BE2C (cell line): ENCODE measurements at regions not wholly inside any gene's neighbourhood (a gene's known extent, or its start where the extent isn't known, plus 50 kb on each side); places are given as distances from the start of the nearest gene placed in this dataset.

Experiments
- DNase-seq: peaks from one replicate; pipeline ENCODE4 v3.0.0-alpha.2; 2020
- H3K27me3 ChIP-seq: fragments of 250-450 bp; sonication (Bioruptor Pico); 2 replicates; pipeline ENCODE4 v1.5.1; 2020; ENCODE audit warnings: mild to moderate bottlenecking
- H3K36me3 ChIP-seq: fragments of 250-450 bp; sonication (Bioruptor Pico); 2 replicates; pipeline ENCODE4 v1.5.1; 2020; ENCODE audit warnings: mild to moderate bottlenecking
- H3K4me1 ChIP-seq: fragments of 250-450 bp; sonication (Bioruptor Pico); 2 replicates; pipeline ENCODE4 v1.5.1; 2020
- H3K4me3 ChIP-seq: 2 replicates; pipeline ENCODE4 v1.5.1; 2011; ENCODE audit warnings: low read depth, low read length
- H3K9me3 ChIP-seq: fragments of 250-450 bp; sonication (Bioruptor Pico); 2 replicates; pipeline ENCODE4 v1.5.1; 2020
- CTCF ChIP-seq: IDR thresholded peaks from 2 replicates; pipeline ENCODE4 v1.5.1; 2012; ENCODE audit warnings: mild to moderate bottlenecking, low read depth, low read length

DNA sequence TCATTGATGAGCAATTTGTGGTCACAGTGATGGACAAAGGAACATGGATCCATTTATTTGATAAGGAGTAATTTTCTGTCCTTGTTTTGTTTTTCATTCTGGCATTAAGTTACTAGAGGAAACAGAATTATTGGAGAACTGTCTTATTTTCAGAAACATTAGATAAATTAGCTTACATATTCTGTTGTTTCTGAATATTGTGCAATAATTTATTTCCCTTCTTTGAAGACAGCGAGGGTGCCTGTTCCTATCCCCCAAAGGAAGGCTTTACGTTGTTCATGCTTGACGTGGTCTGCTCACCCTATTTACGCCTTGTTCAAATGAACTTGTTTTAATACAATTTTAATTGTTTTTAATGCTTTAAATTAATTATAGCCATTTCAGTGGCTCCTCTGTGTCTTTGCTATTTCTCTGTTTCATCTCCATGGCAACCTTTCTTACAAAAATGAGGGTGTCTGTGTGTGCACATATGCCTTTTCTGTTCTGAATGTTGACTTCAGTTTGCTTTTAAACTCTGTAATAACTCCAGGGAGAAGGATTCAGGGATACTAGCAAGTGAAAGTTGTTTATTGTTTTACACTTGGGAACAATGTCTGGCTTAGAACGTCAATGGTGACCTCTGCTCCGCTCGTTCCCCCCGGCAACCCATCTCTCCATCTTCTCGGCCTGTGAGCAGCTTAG is 138.3 kb upstream of the PLET1 start:
- Histone ChIP-seq H3K4me1 (no peaks in the 10 kb centered on the region), H3K27me3 (no peaks in the 10 kb centered on the region), H3K36me3 (no peaks in the 10 kb centered on the region), H3K9me3 (no peaks in the 10 kb centered on the region), H3K4me3 (no peak overlapping the region)
- TF ChIP-seq CTCF, result no peak
- DNase-seq, result no peak

DNA sequence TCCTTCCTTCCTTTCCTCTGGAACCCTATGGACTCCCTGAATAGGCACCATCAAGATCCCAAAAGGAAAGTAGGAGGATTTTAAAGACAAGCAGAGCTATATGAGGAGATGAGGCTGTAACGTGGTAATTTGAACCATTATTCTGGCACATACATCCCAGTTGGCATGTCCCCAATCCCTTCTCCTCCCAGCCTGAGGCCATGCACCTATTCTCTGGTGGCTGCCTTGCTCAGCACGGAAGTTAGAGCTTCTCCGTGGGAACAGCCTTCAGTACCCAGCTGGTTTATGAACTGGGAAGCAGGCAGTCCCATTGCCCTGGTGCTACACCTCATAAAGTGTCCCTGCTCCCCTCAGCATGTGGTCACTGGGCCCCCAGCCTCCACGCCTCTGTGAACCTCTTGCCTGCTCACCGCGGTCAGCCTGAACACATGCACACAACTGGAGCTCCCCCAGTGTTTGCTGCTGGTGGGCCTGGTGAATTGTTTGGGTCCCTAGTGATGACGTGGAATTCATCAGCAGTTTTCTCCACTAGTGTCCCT is 139.9 kb upstream of the PLET1 start:
- no peak for DNase-seq
- H3K4me1 ChIP-seq, result no peaks in the 10 kb centered on the region
- H3K9me3 ChIP-seq, result no peaks in the 10 kb centered on the region
- TF ChIP-seq CTCF, result no peak
- no peaks in the 10 kb centered on the region for H3K27me3 ChIP-seq
- H3K36me3 ChIP-seq, result no peaks in the 10 kb centered on the region
- H3K4me3 ChIP-seq, result no peak overlapping the region

- Histone ChIP-seq H3K27me3 (no peaks in the 10 kb centered on the region), H3K36me3 (no peaks in the 10 kb centered on the region), H3K9me3 (no peaks in the 10 kb centered on the region), H3K4me3 (no peak overlapping the region), H3K4me1 (no peaks in the 10 kb centered on the region)
- no peak for TF ChIP-seq CTCF
- no peak for DNase-seq
Measured at GRCh38 chr11:112401036-112401769, 140.5 kb upstream of the PLET1 start.

- no peaks in the 10 kb centered on the region for H3K9me3 ChIP-seq
- H3K36me3 ChIP-seq, result no peaks in the 10 kb centered on the region
- H3K4me3 ChIP-seq, result no peak overlapping the region
- TF ChIP-seq CTCF, result no peak
- no peak for DNase-seq
- peaks cover 8% of the 10 kb centered on the region for H3K27me3 ChIP-seq
- no peaks in the 10 kb centered on the region for H3K4me1 ChIP-seq
Measured at GRCh38 chr11:112403432-112403831, 142.8 kb upstream of the PLET1 start.

DNA sequence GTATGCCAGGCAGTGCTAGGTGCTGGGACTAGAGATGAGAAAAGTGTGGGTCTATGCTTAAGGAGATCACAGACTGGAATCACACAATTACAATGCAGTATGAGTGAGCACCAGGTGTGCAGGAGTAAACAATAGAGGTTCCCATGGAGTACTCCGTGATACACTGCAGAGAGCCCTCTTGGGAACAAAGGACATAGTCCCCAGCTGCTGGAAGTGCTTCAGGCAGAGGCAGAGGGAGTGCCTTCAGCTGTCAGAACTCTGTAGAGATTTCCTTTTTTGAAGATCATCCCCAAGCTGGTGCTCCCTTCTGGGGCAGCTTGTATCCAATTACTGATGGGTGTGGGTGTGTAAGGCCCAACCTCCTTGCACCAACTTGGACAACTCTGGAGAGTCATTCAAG is 143.5 kb upstream of the PLET1 start:
- Histone ChIP-seq H3K4me1 (no peaks in the 10 kb centered on the region), H3K27me3 (peaks cover 8% of the 10 kb centered on the region), H3K9me3 (no peaks in the 10 kb centered on the region), H3K36me3 (no peaks in the 10 kb centered on the region), H3K4me3 (no peak overlapping the region)
- DNase-seq, result no peak
- TF ChIP-seq CTCF, result no peak

- Histone ChIP-seq H3K27me3 (peaks cover 15% of the 10 kb centered on the region), H3K36me3 (no peaks in the 10 kb centered on the region), H3K4me1 (no peaks in the 10 kb centered on the region), H3K4me3 (no peak overlapping the region), H3K9me3 (no peaks in the 10 kb centered on the region)
- no peak for DNase-seq
- TF ChIP-seq CTCF, result no peak
Measured at GRCh38 chr11:112408517-112408916, 147.9 kb upstream of the PLET1 start.
